Trophoblast cell (in vitro differentiated cells and primary cell): ENCODE measurements at regions not wholly inside any gene's neighbourhood (a gene's known extent, or its start where the extent isn't known, plus 50 kb on each side); places are given as distances from the start of the nearest gene placed in this dataset.

Experiments
- DNase-seq, 2 donors: peaks; one replicate each; pipeline ENCODE4 v3.0.0-alpha.2; 2016
- H2AFZ ChIP-seq: 2 replicates; pipeline ENCODE4 v1.6.1; 2013; ENCODE audit warnings: low read length, moderate library complexity, mild to moderate bottlenecking; ENCODE audit not compliant: insufficient read depth, poor library complexity
- H2AK5ac ChIP-seq: 2 replicates; pipeline ENCODE4 v1.6.1; 2013; ENCODE audit warnings: mild to moderate bottlenecking, low read length
- H2BK120ac ChIP-seq: 2 replicates; pipeline ENCODE4 v1.6.1; 2013; ENCODE audit warnings: low read length, mild to moderate bottlenecking, moderate library complexity; ENCODE audit not compliant: insufficient read depth, poor library complexity
- H2BK12ac ChIP-seq: 2 replicates; pipeline ENCODE4 v1.6.1; 2013; ENCODE audit warnings: mild to moderate bottlenecking, low read length, moderate library complexity
- H2BK5ac ChIP-seq: 2 replicates; pipeline ENCODE4 v1.6.1; 2013; ENCODE audit warnings: low read length, low read depth, moderate library complexity, mild to moderate bottlenecking; ENCODE audit not compliant: poor library complexity
- H3K14ac ChIP-seq: 2 replicates; pipeline ENCODE4 v1.6.1; 2013; ENCODE audit warnings: mild to moderate bottlenecking, low read length
- H3K18ac ChIP-seq: 2 replicates; pipeline ENCODE4 v1.6.1; 2013; ENCODE audit warnings: mild to moderate bottlenecking, low read length
- H3K23ac ChIP-seq: 2 replicates; pipeline ENCODE4 v1.6.1; 2013; ENCODE audit warnings: low read length
- H3K27ac ChIP-seq: 2 replicates; pipeline ENCODE4 v1.5.1; 2013; ENCODE audit warnings: low read depth, mild to moderate bottlenecking, inconsistent platforms, low read length, moderate library complexity
- H3K27me3 ChIP-seq: 2 replicates; pipeline ENCODE4 v1.6.1; 2013; ENCODE audit warnings: inconsistent platforms, mild to moderate bottlenecking, low read length, moderate library complexity; ENCODE audit not compliant: insufficient read depth
- H3K36me3 ChIP-seq, 2 experiments: 1 replicate in 1 of 2; 2 replicates in 1 of 2; pipeline ENCODE4 v1.6.1; 2013; ENCODE audit warnings: low read length in 2 of 2, mild to moderate bottlenecking in 2 of 2, moderate library complexity in 1 of 2; ENCODE audit not compliant: insufficient read depth in 2 of 2, control insufficient read depth in 1 of 2
- H3K4ac ChIP-seq: 2 replicates; pipeline ENCODE4 v1.6.1; 2013; ENCODE audit warnings: low read depth, mild to moderate bottlenecking, low read length, moderate library complexity
- H3K4me1 ChIP-seq, 2 experiments: 1 replicate in 1 of 2; 2 replicates in 1 of 2; pipeline ENCODE4 v1.6.1; 2013; ENCODE audit warnings: low read length in 2 of 2, mild to moderate bottlenecking in 2 of 2, moderate library complexity in 1 of 2; ENCODE audit not compliant: insufficient read depth in 2 of 2, control insufficient read depth in 1 of 2
- H3K4me2 ChIP-seq: 2 replicates; pipeline ENCODE4 v1.6.1; 2013; ENCODE audit warnings: inconsistent platforms, mild to moderate bottlenecking, low read length, moderate library complexity
- H3K4me3 ChIP-seq: 2 replicates; pipeline ENCODE4 v1.5.1; 2013; ENCODE audit warnings: mild to moderate bottlenecking, low read depth, low read length, inconsistent platforms
- H3K79me1 ChIP-seq: one replicate; pipeline ENCODE4 v1.6.1; 2013; ENCODE audit warnings: low read length
- H3K79me2 ChIP-seq: 2 replicates; pipeline ENCODE4 v1.6.1; 2013; ENCODE audit warnings: low read length, mild to moderate bottlenecking; ENCODE audit not compliant: control insufficient read depth, insufficient read depth, poor library complexity
- H3K9ac ChIP-seq: 2 replicates; pipeline ENCODE4 v1.6.1; 2013; ENCODE audit warnings: mild to moderate bottlenecking, low read length
- H3K9me3 ChIP-seq: 2 replicates; pipeline ENCODE4 v1.6.1; 2013; ENCODE audit warnings: low read depth, mild to moderate bottlenecking, control low read depth, inconsistent platforms, low read length; ENCODE audit not compliant: insufficient read depth
- H4K12ac ChIP-seq: 2 replicates; pipeline ENCODE4 v1.6.1; 2013; ENCODE audit warnings: low read depth, mild to moderate bottlenecking, low read length, moderate library complexity
- H4K8ac ChIP-seq: 2 replicates; pipeline ENCODE4 v1.6.1; 2013; ENCODE audit warnings: low read depth, mild to moderate bottlenecking, low read length, moderate library complexity
- H4K91ac ChIP-seq: one replicate; pipeline ENCODE4 v1.6.1; 2013; ENCODE audit warnings: low read depth, mild to moderate bottlenecking, low read length, moderate library complexity
- WGBS: extraction: QIAGEN DNeasy Blood & Tissue Kit; methylation state at CpG from one replicate; pipeline ENCODE4 v1.1.7; 2013; ENCODE audit warnings: missing lambda C conversion rate; ENCODE audit not compliant: insufficient read length, insufficient coverage; ENCODE audit errors: extremely low coverage; 5-methylcytosine and 5-hydroxymethylcytosine counted together

DNA sequence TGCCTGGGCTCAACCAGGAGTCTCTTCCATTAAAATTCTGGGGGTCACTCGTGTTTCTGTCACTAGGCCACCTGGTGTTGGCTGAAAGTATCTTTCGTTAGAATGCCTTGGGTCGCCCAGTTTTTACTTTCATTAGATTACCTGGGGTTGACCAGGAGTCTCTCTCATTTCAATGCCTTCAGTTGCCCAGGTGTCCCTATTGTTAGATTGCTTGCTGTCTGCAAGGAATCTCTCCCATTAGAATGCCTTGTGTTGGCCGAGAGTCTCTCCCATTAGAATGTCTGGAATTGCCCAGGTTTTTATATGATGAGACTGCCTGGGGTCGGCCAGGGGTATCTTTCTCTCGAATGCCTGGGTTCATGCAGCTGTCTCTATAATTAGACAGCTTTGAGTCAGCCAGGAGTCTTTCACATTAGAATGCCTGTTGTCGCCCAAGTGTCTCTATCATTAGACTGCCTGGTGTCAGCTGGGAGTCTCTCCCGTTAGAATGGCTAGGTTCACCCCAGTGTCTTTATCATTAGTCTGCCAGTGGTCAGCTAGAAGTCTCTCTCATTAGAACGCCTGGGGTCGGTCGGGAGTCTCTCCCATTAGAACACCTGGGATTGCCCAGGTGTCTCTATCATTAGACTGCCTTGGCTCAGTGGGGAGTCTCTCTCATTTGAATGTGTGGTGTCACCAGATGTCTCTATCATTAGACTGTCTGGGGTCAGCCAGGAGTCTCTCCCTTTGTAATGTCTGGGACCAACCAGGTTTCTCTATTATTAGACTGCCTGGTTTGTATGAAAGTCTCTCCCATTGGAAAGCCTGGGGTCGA is 1446.8 kb downstream of the UQCRFS1 start:
- Histone ChIP-seq H3K36me3 (no peaks in the 10 kb centered on the region), H3K14ac (no peak overlapping the region), H3K4me1 (no peaks in the 10 kb centered on the region), H2AK5ac (no peak overlapping the region), H3K18ac (no peak overlapping the region), H3K9me3 (peaks cover 16% of the 10 kb centered on the region), H4K91ac (no peak overlapping the region), H2BK12ac (no peak overlapping the region), H2BK120ac (no peak overlapping the region), H3K4me3 (no peak overlapping the region), H3K79me2 (no peaks in the 10 kb centered on the region), H4K8ac (no peak overlapping the region), H2AFZ (no peak overlapping the region), H4K12ac (no peak overlapping the region), H3K79me1 (no peaks in the 10 kb centered on the region), H3K27me3 (no peaks in the 10 kb centered on the region), H3K4ac (no peak overlapping the region), H3K4me2 (no peak overlapping the region), H3K23ac (no peak overlapping the region), H2BK5ac (no peak overlapping the region), H3K27ac (no peak overlapping the region), H3K9ac (no peak overlapping the region)
- no peak for DNase-seq
- no CpG with 5 or more reads among the region's 12 CpGs for WGBS

DNA sequence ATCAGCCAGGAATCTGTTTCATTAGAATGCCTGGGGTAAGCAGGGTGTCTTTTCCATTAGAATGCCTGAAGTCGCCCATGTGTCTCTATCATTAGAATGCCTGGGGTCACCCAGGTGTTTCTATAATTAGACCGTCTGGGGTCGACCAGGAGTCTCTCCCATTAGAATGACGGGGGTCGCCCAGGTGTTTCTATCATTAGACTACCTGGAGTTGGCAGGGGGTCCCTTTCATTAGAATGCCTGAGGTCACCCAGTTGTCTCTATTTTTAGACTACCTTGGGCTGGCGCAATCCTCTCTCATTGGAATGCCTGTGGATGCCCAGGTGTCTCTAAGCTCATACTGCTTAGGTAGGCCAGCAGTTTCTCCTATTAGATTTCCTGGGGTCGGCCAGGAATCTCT is 1447.6 kb downstream of the UQCRFS1 start:
- no CpG with 5 or more reads among the region's 7 CpGs for WGBS
- Histone ChIP-seq H4K8ac (no peak overlapping the region), H2BK120ac (no peak overlapping the region), H3K27ac (no peak overlapping the region), H2BK5ac (no peak overlapping the region), H3K27me3 (no peaks in the 10 kb centered on the region), H3K4me3 (no peak overlapping the region), H3K23ac (no peak overlapping the region), H3K36me3 (no peaks in the 10 kb centered on the region), H2AK5ac (no peak overlapping the region), H2BK12ac (no peak overlapping the region), H3K4ac (no peak overlapping the region), H3K18ac (no peak overlapping the region), H3K9me3 (peaks cover 13% of the 10 kb centered on the region), H3K79me2 (no peaks in the 10 kb centered on the region), H4K91ac (no peak overlapping the region), H3K4me2 (no peak overlapping the region), H2AFZ (no peak overlapping the region), H3K14ac (no peak overlapping the region), H3K79me1 (no peaks in the 10 kb centered on the region), H3K4me1 (no peaks in the 10 kb centered on the region), H3K9ac (no peak overlapping the region), H4K12ac (no peak overlapping the region)
- DNase-seq = no peak

DNA sequence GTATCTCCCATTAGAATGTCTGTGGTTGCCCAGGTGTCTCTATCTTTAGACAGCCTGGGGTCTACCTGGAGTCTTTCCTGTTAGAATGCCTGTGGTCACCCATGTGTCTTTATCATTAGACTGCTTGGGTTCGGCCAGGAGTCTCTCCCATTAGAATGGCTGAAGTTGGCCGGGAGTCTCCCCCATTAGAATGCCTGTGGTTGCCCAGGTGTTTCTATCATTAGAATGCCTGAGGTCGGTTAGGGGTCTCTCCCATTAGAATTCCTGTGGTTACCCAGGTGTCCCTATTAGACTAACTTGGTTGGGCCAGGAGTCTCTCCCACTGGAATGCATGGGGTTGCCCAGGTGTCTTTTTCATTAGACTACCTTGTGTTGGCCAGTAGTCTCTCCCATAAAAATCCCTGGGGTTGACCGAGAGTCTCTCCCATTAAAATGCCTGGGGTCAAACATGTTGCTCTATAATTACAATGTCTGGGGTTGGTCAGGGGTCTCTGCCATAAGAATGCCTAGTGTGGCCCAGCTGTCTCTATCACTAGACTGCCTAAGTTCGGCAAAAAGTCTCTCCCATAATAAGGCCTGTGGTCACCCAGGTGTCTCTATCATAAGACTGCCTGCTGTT is 1448.7 kb downstream of the UQCRFS1 start:
- no peak overlapping the region for H3K23ac ChIP-seq
- no peak overlapping the region for H3K4me2 ChIP-seq
- H3K36me3 ChIP-seq = no peaks in the 10 kb centered on the region
- H2AK5ac ChIP-seq = no peak overlapping the region
- DNase-seq = no peak
- no peaks in the 10 kb centered on the region for H3K4me1 ChIP-seq
- H3K27ac ChIP-seq = no peak overlapping the region
- H3K79me1 ChIP-seq = no peaks in the 10 kb centered on the region
- no peak overlapping the region for H2AFZ ChIP-seq
- H3K9ac ChIP-seq = no peak overlapping the region
- no peak overlapping the region for H4K8ac ChIP-seq
- no peak overlapping the region for H3K18ac ChIP-seq
- no peak overlapping the region for H2BK12ac ChIP-seq
- no peak overlapping the region for H2BK5ac ChIP-seq
- H2BK120ac ChIP-seq = no peak overlapping the region
- no peak overlapping the region for H4K91ac ChIP-seq
- H3K9me3 ChIP-seq = peaks cover 13% of the 10 kb centered on the region
- WGBS = no CpG with 5 or more reads among the region's 5 CpGs
- H3K27me3 ChIP-seq = no peaks in the 10 kb centered on the region
- H3K4ac ChIP-seq = no peak overlapping the region
- no peak overlapping the region for H3K14ac ChIP-seq
- H3K4me3 ChIP-seq = no peak overlapping the region
- H4K12ac ChIP-seq = no peak overlapping the region
- H3K79me2 ChIP-seq = no peaks in the 10 kb centered on the region

DNA sequence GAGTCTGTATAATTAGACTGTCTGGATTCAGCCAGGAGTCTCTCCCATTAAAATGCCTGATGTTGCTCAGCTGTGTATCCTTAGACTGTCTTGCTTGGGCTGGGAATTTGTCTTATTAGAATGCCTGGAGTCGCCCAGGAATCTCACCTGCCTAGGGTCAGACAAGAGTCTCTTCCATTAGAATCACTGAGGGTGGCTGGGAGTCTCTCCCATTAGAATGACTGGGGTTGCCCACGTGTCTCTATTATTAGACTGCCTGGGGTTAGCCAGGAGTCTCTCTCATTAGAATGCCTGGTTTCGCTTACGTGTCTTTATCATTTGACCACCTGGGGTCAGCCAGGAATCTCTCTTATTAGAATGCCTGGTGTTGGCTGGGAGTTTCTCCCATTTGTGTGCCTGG is 1450.0 kb downstream of the UQCRFS1 start:
- WGBS = no CpG with 5 or more reads among the region's 4 CpGs
- DNase-seq = no peak
- no peak overlapping the region for H3K23ac ChIP-seq
- no peak overlapping the region for H3K4ac ChIP-seq
- H3K79me2 ChIP-seq = no peaks in the 10 kb centered on the region
- no peak overlapping the region for H4K12ac ChIP-seq
- H3K27ac ChIP-seq = no peak overlapping the region
- no peaks in the 10 kb centered on the region for H3K36me3 ChIP-seq
- no peak overlapping the region for H2AK5ac ChIP-seq
- no peak overlapping the region for H4K8ac ChIP-seq
- H3K14ac ChIP-seq = no peak overlapping the region
- no peak overlapping the region for H4K91ac ChIP-seq
- no peak overlapping the region for H3K9ac ChIP-seq
- peaks cover 13% of the 10 kb centered on the region for H3K9me3 ChIP-seq
- H3K4me3 ChIP-seq = no peak overlapping the region
- H3K18ac ChIP-seq = no peak overlapping the region
- no peaks in the 10 kb centered on the region for H3K4me1 ChIP-seq
- H2BK5ac ChIP-seq = no peak overlapping the region
- no peaks in the 10 kb centered on the region for H3K27me3 ChIP-seq
- no peak overlapping the region for H2AFZ ChIP-seq
- H2BK12ac ChIP-seq = no peak overlapping the region
- no peaks in the 10 kb centered on the region for H3K79me1 ChIP-seq
- no peak overlapping the region for H3K4me2 ChIP-seq
- no peak overlapping the region for H2BK120ac ChIP-seq
